Psoas muscle (tissue), 7 donors: ENCODE measurements at regions not wholly inside any gene's neighbourhood (a gene's known extent, or its start where the extent isn't known, plus 50 kb on each side); places are given as distances from the start of the nearest gene placed in this dataset.

Source experiments
- ATAC-seq, 4 donors: fragments of 200-7000 bp; cut with Tn5 transposase; one replicate each; pipeline ENCODE4 v1.9.1; 2020; ENCODE audit warnings: moderate library complexity in 3 of 4, mild to moderate bottlenecking in 2 of 4
- DNase-seq, 2 donors: peaks; one replicate each; pipeline ENCODE4 v3.0.0-alpha.2; 2020
- H3K27ac ChIP-seq: fragments of 200-600 bp; one replicate; pipeline ENCODE4 v1.8.0; 2022
- H3K27me3 ChIP-seq, 3 donors: fragments of 200-600 bp in 1 of 3; one replicate each; pipeline versions ENCODE4 v1.6.1 to v1.8.0; 2013 to 2022; ENCODE audit warnings: low read length in 2 of 3, mild to moderate bottlenecking in 2 of 3, moderate library complexity in 1 of 3; ENCODE audit not compliant: insufficient read depth in 3 of 3
- H3K36me3 ChIP-seq, 2 donors: fragments of 200-600 bp in 1 of 2; one replicate each; pipeline versions ENCODE4 v1.6.1 to v1.8.0; 2013 to 2022; ENCODE audit warnings: low read depth in 1 of 2, mild to moderate bottlenecking in 1 of 2, moderate library complexity in 1 of 2; ENCODE audit not compliant: insufficient read depth in 1 of 2
- H3K4me1 ChIP-seq: fragments of 200-600 bp; one replicate; pipeline ENCODE4 v1.8.0; 2022
- H3K4me3 ChIP-seq: fragments of 200-600 bp; one replicate; pipeline ENCODE4 v1.8.0; 2022; ENCODE audit warnings: mild to moderate bottlenecking
- H3K9me3 ChIP-seq: fragments of 200-600 bp; one replicate; pipeline ENCODE4 v1.8.0; 2022
- CTCF ChIP-seq: fragments of 200-600 bp; IDR thresholded peaks from one replicate; pipeline ENCODE4 v1.8.0; 2022; ENCODE audit warnings: antibody characterized with exemption
- WGBS, 3 donors: extraction: QIAGEN DNeasy Blood & Tissue Kit; methylation state at CpG; one replicate each; pipeline versions ENCODE4 v1.1.6 to v1.1.7; 2013; 5-methylcytosine and 5-hydroxymethylcytosine counted together
- intact Hi-C, 2 donors: fragments of 100-400 bp; cut with DNase I; formaldehyde crosslinking; loops; one replicate each; pipeline versions ENCODE4 v1.11.0 to v1.14.2; 2022
- donor health status: healthy with polysubstance abuse.
- donor health status: DM: no; HTN: no; CAD: no; lungs with moderate emphysema.
- donor health status: Bipolar disorder and iron deficiency.
- donor health status: healthy.
- donor health status: DM: yes; HTN: yes; CAD: no.
- donor health status: DM: no; HTN: no; CAD: no.
- donor health status: DM: yes; HTN: yes; CAD: no.

DNA sequence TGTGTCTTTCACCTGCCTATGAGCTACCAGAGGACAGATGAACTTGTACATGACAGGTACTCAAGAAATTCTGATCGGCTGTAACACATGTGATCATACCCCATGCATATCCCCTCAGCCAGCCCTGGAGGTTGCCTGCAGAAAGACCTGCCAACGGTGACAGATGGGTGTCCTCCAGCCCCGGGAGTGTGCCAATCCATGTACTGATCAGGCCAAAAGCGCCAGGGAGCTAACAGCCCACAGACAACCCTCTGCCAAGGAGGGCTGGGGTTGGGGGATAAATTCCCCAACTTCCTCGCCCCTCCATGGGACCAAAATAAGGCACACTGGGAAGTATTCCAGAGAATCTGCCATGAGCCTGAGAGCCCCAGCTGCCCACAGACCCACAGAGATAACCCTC, 189.4 kb downstream of the CCT6B start:
- peaks cover 0 to 6% (median 0%) of the 10 kb centered on the region in 3 donors for H3K27me3 ChIP-seq
- no peak for TF ChIP-seq CTCF
- no peak overlapping the region for H3K27ac ChIP-seq
- 42 to 53% (median 49%) methylated on average over 5 of the region's 5 CpGs for WGBS, 3 donors
- no peaks in the 10 kb centered on the region for H3K9me3 ChIP-seq
- DNase-seq (no peak), ATAC-seq (no peak)
- intact Hi-C loops = no loop called here
- no peaks in the 10 kb centered on the region for H3K4me1 ChIP-seq
- H3K4me3 ChIP-seq = no peak overlapping the region
- H3K36me3 ChIP-seq = no peaks in the 10 kb centered on the region

GRCh38 chr17:34770586-34770985, 190.7 kb downstream of the CCT6B start:
- TF ChIP-seq CTCF = no peak
- Histone ChIP-seq H3K4me3 (no peak overlapping the region), H3K36me3 (no peaks in the 10 kb centered on the region), H3K4me1 (no peaks in the 10 kb centered on the region), H3K9me3 (no peaks in the 10 kb centered on the region), H3K27me3 (peaks cover 0 to 2% (median 0%) of the 10 kb centered on the region in 3 donors), H3K27ac (no peak overlapping the region)
- no peak for ATAC-seq
- 52 to 56% (median 55%) methylated on average over 3 of the region's 3 CpGs for WGBS, 3 donors
- intact Hi-C loops = no loop called here
- no peak for DNase-seq

- no peaks in the 10 kb centered on the region for H3K36me3 ChIP-seq
- ATAC-seq = no peak
- 83 to 86% (median 85%) methylated on average over 2 of the region's 2 CpGs for WGBS, 3 donors
- H3K9me3 ChIP-seq = no peaks in the 10 kb centered on the region
- H3K27ac ChIP-seq = no peak overlapping the region
- no peak for DNase-seq
- no peak for TF ChIP-seq CTCF
- intact Hi-C loops = no loop called here
- no peak overlapping the region for H3K4me3 ChIP-seq
- H3K4me1 ChIP-seq = no peaks in the 10 kb centered on the region
- peaks cover 0 to 2% (median under 1%) of the 10 kb centered on the region in 3 donors for H3K27me3 ChIP-seq
These were observed 190.5 kb downstream of the TMEM132E start for GRCh38 chr17:34769899-34770298.

DNA sequence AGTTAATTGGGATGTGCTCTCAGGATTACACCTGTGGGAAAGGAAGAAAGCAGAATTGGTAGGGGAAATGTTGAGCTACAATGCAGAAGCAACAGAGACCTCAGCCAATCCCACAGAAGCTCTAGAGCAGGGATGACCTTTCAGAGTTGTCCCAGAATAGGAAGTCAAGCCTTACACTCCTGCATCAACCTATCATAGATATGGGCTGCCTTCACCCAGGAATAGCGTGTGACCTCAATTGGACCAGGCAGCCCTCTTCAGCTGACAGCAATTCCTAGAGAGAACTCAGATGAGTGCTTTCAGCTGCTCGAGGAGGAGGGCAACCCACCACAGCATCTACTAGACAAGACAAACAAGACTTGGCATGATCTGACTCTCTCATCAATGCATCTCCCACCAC, 189.7 kb downstream of the TMEM132E start:
- no peak overlapping the region for H3K27ac ChIP-seq
- 52 to 63% (median 55%) methylated on average over 2 of the region's 2 CpGs for whole genome bisulfite sequencing, 3 donors
- no peak for TF ChIP-seq CTCF

DNA sequence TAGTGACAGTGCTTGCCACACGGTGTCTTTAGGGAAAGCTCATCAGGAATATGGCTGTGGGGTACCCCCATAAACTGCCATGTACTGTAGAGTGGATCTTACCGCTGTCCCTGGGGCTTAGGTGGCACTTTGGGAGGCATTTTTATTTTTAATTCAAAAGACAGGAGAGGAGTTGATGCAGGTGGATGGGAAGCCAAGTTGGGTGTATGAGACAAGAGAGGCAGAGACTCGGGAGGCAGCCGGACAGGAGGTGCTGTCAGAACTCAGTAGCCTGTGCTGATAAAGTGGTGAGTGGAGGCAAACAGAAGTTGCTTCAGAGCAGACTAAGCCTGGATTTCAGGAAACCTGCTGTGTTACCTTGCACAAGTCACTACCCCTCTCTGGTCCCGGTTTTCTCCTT, 185.9 kb downstream of the TMEM132E start:
- no peak for DNase-seq
- intact Hi-C loops = no loop called here

More for the DNA sequence above, 189.7 kb downstream of the TMEM132E start:
- no peaks in the 10 kb centered on the region for H3K4me1 ChIP-seq
- no peak for DNase-seq
- no peak overlapping the region for H3K4me3 ChIP-seq
- no peaks in the 10 kb centered on the region for H3K9me3 ChIP-seq
- no peaks in the 10 kb centered on the region for H3K36me3 ChIP-seq
- ATAC-seq = no peak
- H3K27me3 ChIP-seq = peaks cover 0 to 4% (median 2%) of the 10 kb centered on the region in 3 donors
- intact Hi-C loops = no loop called here

More for the DNA sequence above, 185.9 kb downstream of the TMEM132E start:
- no peak for ATAC-seq
- TF ChIP-seq CTCF = no peak
- H3K27ac ChIP-seq = no peak overlapping the region
- 83 to 89% (median 84%) methylated on average over 5 of the region's 5 CpGs for WGBS, 3 donors
- H3K4me1 ChIP-seq = no peaks in the 10 kb centered on the region
- peaks cover 0 to 4% (median 0%) of the 10 kb centered on the region in 3 donors for H3K27me3 ChIP-seq
- H3K4me3 ChIP-seq = no peak overlapping the region
- H3K9me3 ChIP-seq = no peaks in the 10 kb centered on the region
- H3K36me3 ChIP-seq = no peaks in the 10 kb centered on the region
